ENCODE measurements at regions not wholly inside any gene's neighbourhood (a gene's known extent, or its start where the extent isn't known, plus 50 kb on each side); places are given as distances from the start of the nearest gene placed in this dataset.

GRCh38 chr3:19052874-19053273 is 95.4 kb upstream of the KCNH8 start:
- Mint-ChIP-seq H3K27me3 (ENCODE audit: insufficient read depth, unreplicated experiment) (no peaks in the 10 kb centered on the region), H3K4me1 (ENCODE audit: low read depth, unreplicated experiment) (no peaks in the 10 kb centered on the region)

GRCh38 chr3:19046440-19046839 is 101.9 kb upstream of the KCNH8 start:
- Mint-ChIP-seq H3K4me1 (ENCODE audit: low read depth, unreplicated experiment) (no peaks in the 10 kb centered on the region), H3K27ac (ENCODE audit: unreplicated experiment) (no peak overlapping the region), H3K36me3 (ENCODE audit: insufficient read depth, unreplicated experiment) (no peaks in the 10 kb centered on the region), H3K9me3 (ENCODE audit: unreplicated experiment) (no peaks in the 10 kb centered on the region), H3K27me3 (ENCODE audit: insufficient read depth, unreplicated experiment) (peaks cover 7% of the 10 kb centered on the region), H3K4me3 (ENCODE audit: unreplicated experiment) (no peak overlapping the region)
- TF ChIP-seq CTCF (IDR thresholded peaks at IDR 0.05; ENCODE audit: insufficient read depth in 1 of 2, low read depth in 1 of 2, low read length in 1 of 2, severe bottlenecking in 1 of 2, unreplicated experiment in 1 of 2): peak in 1 of 2 experiments; percentile 17
- no TSS peak for BruUV-seq (replicated peaks)
- no peaks in the 10 kb centered on the region for H3K4me1 ChIP-seq
- H3K4me3 ChIP-seq (ENCODE audit: low read depth, low read length): no peak overlapping the region
- H3K27me3 ChIP-seq (replicated peaks; ENCODE audit: control insufficient read depth, insufficient read depth, low read length): no peaks in the 10 kb centered on the region
- H3K9me3 ChIP-seq: no peaks in the 10 kb centered on the region
- H3K36me3 ChIP-seq (ENCODE audit: control insufficient read depth, insufficient read depth, low read length): no peaks in the 10 kb centered on the region
- ChIA-PET POLR2A (no interaction called here), CTCF (no interaction called here)
- intact Hi-C loops (cut with micrococcal nuclease; ENCODE audit: unreplicated experiment): loop anchor here (1.0 kb wide), 1 partner anchor 497 kb away; no protein-coding TSS in a partner anchor
- no peak for DNase-seq

More at GRCh38 chr3:19052874-19053273, 95.4 kb upstream of the KCNH8 start:
- Histone ChIP-seq H3K4me3 (ENCODE audit: low read depth, low read length) (no peak overlapping the region), H3K9me3 (no peaks in the 10 kb centered on the region), H3K4me1 (no peaks in the 10 kb centered on the region), H3K27me3 (replicated peaks; ENCODE audit: control insufficient read depth, insufficient read depth, low read length) (no peaks in the 10 kb centered on the region), H3K36me3 (ENCODE audit: control insufficient read depth, insufficient read depth, low read length) (no peaks in the 10 kb centered on the region)
- DNase-seq: no peak
- Mint-ChIP-seq H3K4me3 (ENCODE audit: unreplicated experiment) (no peak overlapping the region), H3K27ac (ENCODE audit: unreplicated experiment) (no peak overlapping the region), H3K36me3 (ENCODE audit: insufficient read depth, unreplicated experiment) (no peaks in the 10 kb centered on the region), H3K9me3 (ENCODE audit: unreplicated experiment) (no peaks in the 10 kb centered on the region)
- TF ChIP-seq CTCF (IDR thresholded peaks at IDR 0.05; ENCODE audit: insufficient read depth in 1 of 2, low read depth in 1 of 2, low read length in 1 of 2, severe bottlenecking in 1 of 2, unreplicated experiment in 1 of 2): no peak
- ChIA-PET CTCF (no interaction called here), POLR2A (no interaction called here)
- intact Hi-C loops (cut with micrococcal nuclease; ENCODE audit: unreplicated experiment): no loop called here
- no TSS peak for BruUV-seq (replicated peaks)

GRCh38 chr3:19030522-19030839 is 117.8 kb upstream of the KCNH8 start:
- H3K36me3 Mint-ChIP-seq (ENCODE audit: insufficient read depth, unreplicated experiment): peaks cover 5% of the 10 kb centered on the region
- peak in 1 of 2 experiments; percentile 29 for DNase-seq
- BruUV-seq (replicated peaks): no TSS peak
- no peaks in the 10 kb centered on the region for H3K9me3 Mint-ChIP-seq (ENCODE audit: unreplicated experiment)
- intact Hi-C loops (cut with micrococcal nuclease; ENCODE audit: unreplicated experiment): loop anchor here (1.0 to 2.0 kb wide), 4 partner anchors 42 to 472 kb away; no protein-coding TSS in a partner anchor
- ChIA-PET CTCF (interaction anchor here (0.9 kb wide), 1 partner anchor 42 kb away, joined by 4 read pairs; no protein-coding TSS in a partner anchor), POLR2A (no interaction called here)
- H3K4me3 Mint-ChIP-seq (ENCODE audit: unreplicated experiment): no peak overlapping the region
- H3K36me3 ChIP-seq (ENCODE audit: control insufficient read depth, insufficient read depth, low read length): no peaks in the 10 kb centered on the region
- H3K9me3 ChIP-seq: no peaks in the 10 kb centered on the region
- H3K4me1 ChIP-seq: no peaks in the 10 kb centered on the region
- H3K4me1 Mint-ChIP-seq (ENCODE audit: low read depth, unreplicated experiment): no peaks in the 10 kb centered on the region
- TF ChIP-seq CTCF (IDR thresholded peaks at IDR 0.05; ENCODE audit: insufficient read depth in 1 of 2, low read depth in 1 of 2, low read length in 1 of 2, severe bottlenecking in 1 of 2, unreplicated experiment in 1 of 2): peak in 1 of 2 experiments; percentile 19
- no peaks in the 10 kb centered on the region for H3K27me3 ChIP-seq (replicated peaks; ENCODE audit: control insufficient read depth, insufficient read depth, low read length)
- peaks cover 10% of the 10 kb centered on the region for H3K27me3 Mint-ChIP-seq (ENCODE audit: insufficient read depth, unreplicated experiment)
- H3K4me3 ChIP-seq (ENCODE audit: low read depth, low read length): no peak overlapping the region
- no peak overlapping the region for H3K27ac Mint-ChIP-seq (ENCODE audit: unreplicated experiment)

Data from Caco-2 (cell line).